Gastrocnemius medialis (tissue), 4 donors: ENCODE measurements at regions not wholly inside any gene's neighbourhood (a gene's known extent, or its start where the extent isn't known, plus 50 kb on each side); places are given as distances from the start of the nearest gene placed in this dataset.

Experiments
- CTCF ChIP-seq, 5 experiments: fragments of 450-650 bp in 3 of 5; fragments of 200-600 bp in 2 of 5; sonication (generic) in 2 of 5; IDR thresholded peaks in 4 of 5; conservative IDR thresholded peaks in 1 of 5; 1 replicate in 4 of 5; 2 replicates in 1 of 5; pipeline ENCODE4 v1.5.1; 2016 to 2019; ENCODE audit warnings: antibody characterized with exemption in 5 of 5, mild to moderate bottlenecking in 3 of 5, moderate library complexity in 3 of 5
- POLR2A ChIP-seq, 2 donors: fragments of 450-650 bp; IDR thresholded peaks; one replicate each; pipeline ENCODE4 v1.6.1; 2017; ENCODE audit warnings: antibody characterized with exemption in 2 of 2, mild to moderate bottlenecking in 2 of 2, moderate library complexity in 2 of 2

GRCh38 chr9:86548220-86548619 is 194.0 kb upstream of the TUT7 start:
- no peak for TF ChIP-seq CTCF (IDR thresholded peaks at IDR 0.05 in 4 of 5, conservative IDR thresholded peaks at IDR 0.05 in 1 of 5)
- no peak for TF ChIP-seq POLR2A (IDR thresholded peaks at IDR 0.05)
